GM12873 (cell line): ENCODE measurements at regions not wholly inside any gene's neighbourhood (a gene's known extent, or its start where the extent isn't known, plus 50 kb on each side); places are given as distances from the start of the nearest gene placed in this dataset.

Source experiments
- CTCF ChIP-seq: IDR thresholded peaks from 2 replicates; pipeline ENCODE4 v1.5.1; 2012; ENCODE audit warnings: low read depth, mild to moderate bottlenecking, moderate library complexity, low read length, control low read depth; ENCODE audit not compliant: insufficient read depth; ENCODE audit errors: missing control alignments

DNA sequence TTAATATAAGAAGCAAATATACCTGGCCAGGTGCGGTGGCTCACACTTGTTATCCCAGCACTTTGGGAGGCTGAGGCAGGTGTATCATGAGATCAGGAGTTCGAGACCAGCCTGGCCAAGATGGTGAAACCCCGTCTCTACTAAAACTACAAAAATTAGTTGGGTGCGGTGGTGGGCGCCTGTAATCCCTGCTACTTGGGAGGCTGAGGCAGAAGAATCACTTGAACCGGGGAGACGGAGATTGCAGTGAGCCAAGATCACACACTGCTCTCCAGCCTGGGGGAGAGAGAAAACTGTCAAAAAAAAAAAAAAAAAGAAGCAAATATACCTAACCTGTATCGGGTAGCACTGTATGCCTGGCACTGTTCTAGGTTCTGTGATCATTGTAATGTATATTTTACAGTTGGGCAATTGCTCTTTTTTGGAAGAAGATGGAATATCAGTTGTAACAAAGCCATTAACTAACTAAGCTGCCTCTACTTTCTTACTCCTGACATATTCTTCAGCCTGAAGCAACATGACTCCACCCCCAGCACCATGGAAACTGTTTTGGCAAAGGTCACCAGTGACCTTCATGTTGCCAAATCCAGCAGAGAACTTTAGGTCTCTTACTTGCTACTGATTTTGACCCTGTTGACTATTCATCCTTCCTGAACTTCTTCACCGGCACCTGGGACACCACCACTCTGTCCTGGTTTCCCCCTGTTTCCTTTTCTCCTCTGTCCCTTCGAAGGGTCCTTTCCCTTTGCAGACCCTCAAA is 203.8 kb downstream of the RPLP1 start:
- no peak for TF ChIP-seq CTCF

DNA sequence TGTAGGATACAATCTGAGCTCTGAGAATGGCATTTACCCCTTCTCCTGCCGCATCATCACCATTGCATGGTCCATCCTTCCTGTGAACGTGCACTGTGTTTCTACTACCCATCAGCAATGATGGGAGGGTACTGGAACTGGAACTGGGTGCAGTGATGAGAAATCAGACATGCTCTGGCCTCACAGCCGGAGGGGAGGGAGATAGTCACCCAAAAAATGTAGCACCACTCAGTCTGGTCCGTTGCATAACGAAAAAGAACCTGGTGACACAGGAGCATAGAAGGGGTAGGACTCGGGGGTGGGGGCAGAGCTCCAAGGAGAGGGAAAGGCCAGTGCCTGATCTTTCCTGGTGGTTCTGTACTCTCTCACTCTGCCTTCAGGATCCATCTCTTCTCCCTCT is 205.0 kb downstream of the RPLP1 start:
- TF ChIP-seq CTCF, result no peak

DNA sequence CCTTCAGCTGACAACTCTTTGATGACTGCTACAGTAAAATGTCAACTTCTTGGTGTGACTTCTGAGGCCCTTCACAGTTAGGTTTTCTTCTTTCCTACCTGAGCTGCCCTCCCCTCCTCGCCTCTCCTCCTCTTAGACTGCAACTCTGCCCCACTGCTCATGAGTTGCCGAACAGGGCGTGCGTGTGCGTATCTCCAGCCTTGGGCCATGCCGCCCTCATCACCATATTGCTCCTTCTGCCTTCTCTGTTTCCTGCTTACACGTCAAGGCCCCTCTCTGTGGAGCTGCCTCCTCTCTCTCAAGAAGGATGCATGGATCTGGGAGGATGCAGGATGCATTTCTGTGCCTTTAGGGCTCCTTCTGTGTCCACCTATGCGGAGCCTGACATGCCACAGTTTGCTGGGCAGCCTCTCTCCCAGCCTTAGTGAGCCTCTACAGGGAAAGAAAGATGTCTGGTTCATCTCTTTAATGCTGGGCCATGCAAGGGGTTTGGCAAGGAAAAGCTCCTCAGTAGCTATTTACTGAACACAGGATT is 205.9 kb downstream of the RPLP1 start:
- no peak for TF ChIP-seq CTCF

GRCh38 chr15:69659454-69660050 is 206.9 kb downstream of the RPLP1 start:
- TF ChIP-seq CTCF, result no peak

GRCh38 chr15:69660114-69660513 is 207.5 kb downstream of the RPLP1 start:
- no peak for TF ChIP-seq CTCF

GRCh38 chr15:69660658-69661405 is 208.2 kb downstream of the RPLP1 start:
- no peak for TF ChIP-seq CTCF

- no peak for TF ChIP-seq CTCF
These were observed 208.8 kb downstream of the RPLP1 start for GRCh38 chr15:69661446-69661845.
